ENCODE measurements at regions not wholly inside any gene's neighbourhood (a gene's known extent, or its start where the extent isn't known, plus 50 kb on each side); places are given as distances from the start of the nearest gene placed in this dataset.

- Histone ChIP-seq H2BK15ac (ENCODE audit: low read depth, low read length) (no peak overlapping the region), H4K20me1 (ENCODE audit: control insufficient read depth, insufficient read depth, insufficient read length) (no peaks in the 10 kb centered on the region), H3T11ph (ENCODE audit: low read length) (no peak overlapping the region), H3K9ac (ENCODE audit: extremely low read depth, insufficient read length, low read length) (no peak overlapping the region), H3K56ac (ENCODE audit: insufficient read length, low read depth, low read length) (no peak overlapping the region), H3K23ac (ENCODE audit: insufficient read length, low read depth, low read length) (no peak overlapping the region), H2BK120ac (ENCODE audit: low read depth, low read length, poor library complexity, severe bottlenecking) (no peak overlapping the region), H2BK5ac (ENCODE audit: insufficient read length, low read length) (no peak overlapping the region), H3K79me1 (ENCODE audit: insufficient read depth, low read depth, low read length, poor library complexity, severe bottlenecking) (no peaks in the 10 kb centered on the region), H3K4me2 (ENCODE audit: insufficient read depth, insufficient read length, low read length) (no peak overlapping the region), H4K8ac (replicated peaks; ENCODE audit: insufficient read length, low read depth, low read length) (no peak overlapping the region), H3K27me3 (ENCODE audit: insufficient read depth, low read length) (no peaks in the 10 kb centered on the region), H3K79me2 (ENCODE audit: insufficient read depth, low read length) (no peaks in the 10 kb centered on the region), H2AFZ (ENCODE audit: low read length) (no peak overlapping the region), H3K9me3 (ENCODE audit: control insufficient read depth, low read depth, low read length) (peaks cover 52% of the 10 kb centered on the region), H3K23me2 (ENCODE audit: insufficient read length, low read depth, low read length, poor library complexity, severe bottlenecking) (no peaks in the 10 kb centered on the region), H3K27ac (ENCODE audit: insufficient read length, low read depth, low read length) (no peak overlapping the region), H2BK20ac (ENCODE audit: low read depth, low read length, poor library complexity, severe bottlenecking) (no peak overlapping the region), H4K91ac (ENCODE audit: insufficient read length, low read depth, low read length) (no peak overlapping the region), H4K5ac (ENCODE audit: insufficient read length, low read depth, low read length) (no peak overlapping the region), H2BK12ac (ENCODE audit: insufficient read length, low read depth, low read length) (no peak overlapping the region), H3K4ac (ENCODE audit: low read depth, low read length) (no peak overlapping the region), H3K18ac (ENCODE audit: insufficient read length, low read depth, low read length) (no peak overlapping the region), H3K4me1 (ENCODE audit: insufficient read depth, low read length) (no peaks in the 10 kb centered on the region), H2AK5ac (ENCODE audit: insufficient read length, low read length) (no peak overlapping the region), H3K14ac (ENCODE audit: insufficient read depth, low read length) (no peak overlapping the region)
- H3K4me1 Mint-ChIP-seq: no peaks in the 10 kb centered on the region
- TF ChIP-seq, protein P1, sequence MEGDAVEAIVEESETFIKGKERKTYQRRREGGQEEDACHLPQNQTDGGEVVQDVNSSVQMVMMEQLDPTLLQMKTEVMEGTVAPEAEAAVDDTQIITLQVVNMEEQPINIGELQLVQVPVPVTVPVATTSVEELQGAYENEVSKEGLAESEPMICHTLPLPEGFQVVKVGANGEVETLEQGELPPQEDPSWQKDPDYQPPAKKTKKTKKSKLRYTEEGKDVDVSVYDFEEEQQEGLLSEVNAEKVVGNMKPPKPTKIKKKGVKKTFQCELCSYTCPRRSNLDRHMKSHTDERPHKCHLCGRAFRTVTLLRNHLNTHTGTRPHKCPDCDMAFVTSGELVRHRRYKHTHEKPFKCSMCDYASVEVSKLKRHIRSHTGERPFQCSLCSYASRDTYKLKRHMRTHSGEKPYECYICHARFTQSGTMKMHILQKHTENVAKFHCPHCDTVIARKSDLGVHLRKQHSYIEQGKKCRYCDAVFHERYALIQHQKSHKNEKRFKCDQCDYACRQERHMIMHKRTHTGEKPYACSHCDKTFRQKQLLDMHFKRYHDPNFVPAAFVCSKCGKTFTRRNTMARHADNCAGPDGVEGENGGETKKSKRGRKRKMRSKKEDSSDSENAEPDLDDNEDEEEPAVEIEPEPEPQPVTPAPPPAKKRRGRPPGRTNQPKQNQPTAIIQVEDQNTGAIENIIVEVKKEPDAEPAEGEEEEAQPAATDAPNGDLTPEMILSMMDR (conservative IDR thresholded peaks at IDR 0.05): no peak
- H3K9me3 Mint-ChIP-seq: peaks cover 59 to 66% of the 10 kb centered on the region in 2 experiments
- no peak overlapping the region for H3K4me3 Mint-ChIP-seq
- DNase-seq: no peak
- H3K27ac Mint-ChIP-seq: no peak overlapping the region
- H3K36me3 Mint-ChIP-seq (ENCODE audit: insufficient read depth in 1 of 3, low read depth in 3 of 3): no peaks in the 10 kb centered on the region; a peak in 1 of 7 replicates
- WGBS (ENCODE audit: extremely low coverage, insufficient read length, low lambda C conversion rate): no CpG with 5 or more reads among the region's 3 CpGs
- peaks cover 2% of the 10 kb centered on the region; the same call in 1 of the 2 replicates for H3K27me3 Mint-ChIP-seq (ENCODE audit: low read depth)
These were observed 425.4 kb downstream of the SLITRK2 start for GRCh38 chrX:146243041-146243440.

All from H9 (cell line).